Mucosa of descending colon (tissue), 3 donors: ENCODE measurements at regions not wholly inside any gene's neighbourhood (a gene's known extent, or its start where the extent isn't known, plus 50 kb on each side); places are given as distances from the start of the nearest gene placed in this dataset.

ENCODE experiments used
- ATAC-seq: fragments of 200-7000 bp; cut with Tn5 transposase; one replicate; pipeline ENCODE4 v1.9.1; 2020; ENCODE audit warnings: mild to moderate bottlenecking, moderate library complexity
- DNase-seq, 3 donors: peaks; one replicate each; pipeline ENCODE4 v3.0.0-alpha.2; 2020
- H3K36me3 ChIP-seq: fragments of 200-600 bp; one replicate; pipeline ENCODE4 v1.8.0; 2021; ENCODE audit warnings: low read depth, mild to moderate bottlenecking
- H3K4me1 ChIP-seq: fragments of 200-600 bp; one replicate; pipeline ENCODE4 v1.8.0; 2021; ENCODE audit warnings: low read depth, mild to moderate bottlenecking
- H3K4me3 ChIP-seq: fragments of 200-600 bp; one replicate; pipeline ENCODE4 v1.8.0; 2021; ENCODE audit warnings: mild to moderate bottlenecking
- H3K9me3 ChIP-seq: fragments of 200-600 bp; one replicate; pipeline ENCODE4 v1.8.0; 2021; ENCODE audit warnings: mild to moderate bottlenecking
- CTCF ChIP-seq: fragments of 200-600 bp; IDR thresholded peaks from one replicate; pipeline ENCODE4 v1.8.0; 2022; ENCODE audit warnings: antibody characterized with exemption, mild to moderate bottlenecking
- intact Hi-C, 2 donors: fragments of 100-400 bp; cut with DNase I in 1 of 2; cut with micrococcal nuclease in 1 of 2; formaldehyde crosslinking; loops; one replicate each; pipeline versions ENCODE4 v1.11.0 to v1.11.1; 2022; cut with DNase I, micrococcal nuclease
- donor health status: DM: no; HTN: no; CAD: no; lungs with moderate emphysema.
- donor health status: DM: no; HTN: no; CAD: no.
- donor health status: DM: no; HTN: yes; CAD: no.

- no peaks in the 10 kb centered on the region for H3K36me3 ChIP-seq
- H3K9me3 ChIP-seq, result no peaks in the 10 kb centered on the region
- no peak for DNase-seq
- intact Hi-C loops, result no loop called here
- no peak for ATAC-seq
- peaks cover 5% of the 10 kb centered on the region for H3K4me1 ChIP-seq
- TF ChIP-seq CTCF, result no peak
- H3K4me3 ChIP-seq, result no peak overlapping the region
These were observed 104.9 kb downstream of the CDC42EP3 start for GRCh38 chr2:37566517-37566981.

- Histone ChIP-seq H3K4me3 (no peak overlapping the region), H3K4me1 (peaks cover 5% of the 10 kb centered on the region), H3K36me3 (no peaks in the 10 kb centered on the region), H3K9me3 (no peaks in the 10 kb centered on the region)
- DNase-seq (no peak), ATAC-seq (no peak)
- TF ChIP-seq CTCF, result no peak
- intact Hi-C loops, result no loop called here
These were observed 102.9 kb downstream of the CDC42EP3 start for GRCh38 chr2:37568565-37568964.

GRCh38 chr2:37569131-37569823 is 102.2 kb downstream of the CDC42EP3 start:
- ATAC-seq, result no peak
- intact Hi-C loops, result no loop called here
- no peak overlapping the region for H3K4me3 ChIP-seq
- H3K36me3 ChIP-seq, result no peaks in the 10 kb centered on the region
- no peak for TF ChIP-seq CTCF
- H3K9me3 ChIP-seq, result no peaks in the 10 kb centered on the region
- no peak for DNase-seq
- peaks cover 5% of the 10 kb centered on the region for H3K4me1 ChIP-seq

GRCh38 chr2:37569986-37570679 is 101.3 kb downstream of the CDC42EP3 start:
- intact Hi-C loops, result no loop called here
- TF ChIP-seq CTCF, result no peak
- peak; percentile 53 for ATAC-seq

GRCh38 chr2:37570773-37571586 is 100.5 kb downstream of the CDC42EP3 start:
- ATAC-seq, result peak; percentile 57
- Histone ChIP-seq H3K4me3 (no peak overlapping the region), H3K4me1 (peaks cover 5% of the 10 kb centered on the region), H3K36me3 (no peaks in the 10 kb centered on the region), H3K9me3 (no peaks in the 10 kb centered on the region)
- TF ChIP-seq CTCF, result no peak
- no peak for DNase-seq
- intact Hi-C loops, result no loop called here

More at GRCh38 chr2:37569986-37570679, 101.3 kb downstream of the CDC42EP3 start:
- Histone ChIP-seq H3K9me3 (no peaks in the 10 kb centered on the region), H3K4me1 (peaks cover 5% of the 10 kb centered on the region), H3K4me3 (no peak overlapping the region), H3K36me3 (no peaks in the 10 kb centered on the region)
- DNase-seq, result no peak
